ENCODE measurements at regions not wholly inside any gene's neighbourhood (a gene's known extent, or its start where the extent isn't known, plus 50 kb on each side); places are given as distances from the start of the nearest gene placed in this dataset.

GRCh38 chr2:45121236-45121927 is 112.1 kb upstream of the SIX2 start:
- Histone ChIP-seq H3K36me3 (no peaks in the 10 kb centered on the region), H3K27ac (no peak overlapping the region), H3K27me3 (ENCODE audit: insufficient read depth, low read depth, severe bottlenecking) (peaks cover 3% of the 10 kb centered on the region), H3K9me3 (ENCODE audit: severe bottlenecking) (no peaks in the 10 kb centered on the region), H3K4me3 (ENCODE audit: low read depth, low read length) (no peak overlapping the region)
- no peak for DNase-seq
- no peak for TF ChIP-seq CTCF (IDR thresholded peaks at IDR 0.05; ENCODE audit: low read depth, low read length)

GRCh38 chr2:45120546-45120945 is 111.3 kb upstream of the SIX2 start:
- no peak overlapping the region for H3K4me3 ChIP-seq (ENCODE audit: low read depth, low read length)
- no peak for DNase-seq
- H3K27me3 ChIP-seq (ENCODE audit: insufficient read depth, low read depth, severe bottlenecking): peaks cover 3% of the 10 kb centered on the region
- H3K9me3 ChIP-seq (ENCODE audit: severe bottlenecking): no peaks in the 10 kb centered on the region
- H3K36me3 ChIP-seq: no peaks in the 10 kb centered on the region
- TF ChIP-seq CTCF (IDR thresholded peaks at IDR 0.05; ENCODE audit: low read depth, low read length): no peak
- H3K27ac ChIP-seq: no peak overlapping the region

- Histone ChIP-seq H3K27ac (no peak overlapping the region), H3K36me3 (no peaks in the 10 kb centered on the region), H3K4me3 (ENCODE audit: low read depth, low read length) (no peak overlapping the region), H3K27me3 (ENCODE audit: insufficient read depth, low read depth, severe bottlenecking) (peaks cover 3% of the 10 kb centered on the region), H3K9me3 (ENCODE audit: severe bottlenecking) (no peaks in the 10 kb centered on the region)
- no peak for TF ChIP-seq CTCF (IDR thresholded peaks at IDR 0.05; ENCODE audit: low read depth, low read length)
- DNase-seq: no peak
These were observed 110.6 kb upstream of the SIX2 start for GRCh38 chr2:45119855-45120254.

- Histone ChIP-seq H3K9me3 (ENCODE audit: severe bottlenecking) (no peaks in the 10 kb centered on the region), H3K4me3 (ENCODE audit: low read depth, low read length) (no peak overlapping the region), H3K27me3 (ENCODE audit: insufficient read depth, low read depth, severe bottlenecking) (peaks cover 3% of the 10 kb centered on the region), H3K36me3 (no peaks in the 10 kb centered on the region), H3K27ac (no peak overlapping the region)
- TF ChIP-seq CTCF (IDR thresholded peaks at IDR 0.05; ENCODE audit: low read depth, low read length): no peak
- no peak for DNase-seq
These were observed 109.8 kb upstream of the SIX2 start for GRCh38 chr2:45119038-45119437.

- Histone ChIP-seq H3K9me3 (ENCODE audit: severe bottlenecking) (no peaks in the 10 kb centered on the region), H3K36me3 (no peaks in the 10 kb centered on the region), H3K27ac (no peak overlapping the region), H3K4me3 (ENCODE audit: low read depth, low read length) (no peak overlapping the region), H3K27me3 (ENCODE audit: insufficient read depth, low read depth, severe bottlenecking) (no peaks in the 10 kb centered on the region)
- no peak for DNase-seq
- TF ChIP-seq CTCF (IDR thresholded peaks at IDR 0.05; ENCODE audit: low read depth, low read length): no peak
These were observed 108.1 kb upstream of the SIX2 start for GRCh38 chr2:45117383-45117782.

- no peak overlapping the region for H3K4me3 ChIP-seq (ENCODE audit: low read depth, low read length)
- no peak overlapping the region for H3K27ac ChIP-seq
- no peak for TF ChIP-seq CTCF (IDR thresholded peaks at IDR 0.05; ENCODE audit: low read depth, low read length)
- H3K9me3 ChIP-seq (ENCODE audit: severe bottlenecking): no peaks in the 10 kb centered on the region
- H3K27me3 ChIP-seq (ENCODE audit: insufficient read depth, low read depth, severe bottlenecking): no peaks in the 10 kb centered on the region
- DNase-seq: no peak
- no peaks in the 10 kb centered on the region for H3K36me3 ChIP-seq
These were observed 105.9 kb upstream of the SIX2 start for GRCh38 chr2:45115181-45115580.

All from WERI-Rb-1 (cell line).